ENCODE measurements at regions not wholly inside any gene's neighbourhood (a gene's known extent, or its start where the extent isn't known, plus 50 kb on each side); places are given as distances from the start of the nearest gene placed in this dataset.

GRCh38 chr11:111091321-111091938 lies 154.1 kb upstream of the POU2AF2 start:
- Histone ChIP-seq H3K4me3 (no peak overlapping the region), H3K9me3 (no peaks in the 10 kb centered on the region), H3K27me3 (no peaks in the 10 kb centered on the region), H3K4me1 (no peaks in the 10 kb centered on the region), H3K36me3 (no peaks in the 10 kb centered on the region), H3K27ac (no peak overlapping the region)
- ATAC-seq, result peak; percentile 42
- intact Hi-C loops (cut with DNase I), result no loop called here
- TF ChIP-seq, protein P1, sequence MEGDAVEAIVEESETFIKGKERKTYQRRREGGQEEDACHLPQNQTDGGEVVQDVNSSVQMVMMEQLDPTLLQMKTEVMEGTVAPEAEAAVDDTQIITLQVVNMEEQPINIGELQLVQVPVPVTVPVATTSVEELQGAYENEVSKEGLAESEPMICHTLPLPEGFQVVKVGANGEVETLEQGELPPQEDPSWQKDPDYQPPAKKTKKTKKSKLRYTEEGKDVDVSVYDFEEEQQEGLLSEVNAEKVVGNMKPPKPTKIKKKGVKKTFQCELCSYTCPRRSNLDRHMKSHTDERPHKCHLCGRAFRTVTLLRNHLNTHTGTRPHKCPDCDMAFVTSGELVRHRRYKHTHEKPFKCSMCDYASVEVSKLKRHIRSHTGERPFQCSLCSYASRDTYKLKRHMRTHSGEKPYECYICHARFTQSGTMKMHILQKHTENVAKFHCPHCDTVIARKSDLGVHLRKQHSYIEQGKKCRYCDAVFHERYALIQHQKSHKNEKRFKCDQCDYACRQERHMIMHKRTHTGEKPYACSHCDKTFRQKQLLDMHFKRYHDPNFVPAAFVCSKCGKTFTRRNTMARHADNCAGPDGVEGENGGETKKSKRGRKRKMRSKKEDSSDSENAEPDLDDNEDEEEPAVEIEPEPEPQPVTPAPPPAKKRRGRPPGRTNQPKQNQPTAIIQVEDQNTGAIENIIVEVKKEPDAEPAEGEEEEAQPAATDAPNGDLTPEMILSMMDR (IDR thresholded peaks at IDR 0.05), result no peak
- peak in 2 of 4 donors; percentile 79 to 88 for DNase-seq

DNA sequence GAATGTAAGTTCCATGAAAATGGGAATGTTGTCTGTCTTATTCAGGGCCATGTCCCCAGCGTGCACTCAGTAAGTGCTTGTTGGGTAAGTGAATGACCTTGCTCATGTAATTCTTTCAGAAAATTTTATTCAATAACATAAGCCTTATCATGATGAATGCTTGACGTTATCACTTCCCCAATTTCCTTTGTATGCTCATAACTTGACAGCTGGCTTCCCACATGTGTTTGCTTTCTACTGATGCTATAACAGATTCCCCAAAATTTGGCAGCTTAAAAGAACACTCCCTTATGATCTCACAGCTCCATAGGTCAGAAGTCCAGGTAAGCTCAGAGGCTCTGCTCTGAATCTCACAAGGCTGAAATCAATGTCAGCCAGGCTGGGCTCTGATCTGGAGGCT lies 155.8 kb upstream of the POU2AF2 start:
- ATAC-seq, result no peak
- TF ChIP-seq, protein P1 (IDR thresholded peaks at IDR 0.05), result no peak
- Histone ChIP-seq H3K36me3 (no peaks in the 10 kb centered on the region), H3K27ac (no peak overlapping the region), H3K4me3 (no peak overlapping the region), H3K9me3 (no peaks in the 10 kb centered on the region), H3K4me1 (no peaks in the 10 kb centered on the region), H3K27me3 (no peaks in the 10 kb centered on the region)
- no peak for DNase-seq
- intact Hi-C loops (cut with DNase I), result no loop called here

GRCh38 chr11:111088847-111089355 lies 156.6 kb upstream of the POU2AF2 start:
- Histone ChIP-seq H3K27me3 (no peaks in the 10 kb centered on the region), H3K27ac (no peak overlapping the region), H3K36me3 (no peaks in the 10 kb centered on the region), H3K9me3 (no peaks in the 10 kb centered on the region), H3K4me1 (no peaks in the 10 kb centered on the region), H3K4me3 (no peak overlapping the region)
- intact Hi-C loops (cut with DNase I), result no loop called here
- no peak for ATAC-seq
- TF ChIP-seq, protein P1 (IDR thresholded peaks at IDR 0.05), result no peak
- peak in 1 of 4 donors; percentile 38 for DNase-seq

GRCh38 chr11:111086058-111086457 lies 159.5 kb upstream of the POU2AF2 start:
- Histone ChIP-seq H3K4me1 (no peaks in the 10 kb centered on the region), H3K9me3 (no peaks in the 10 kb centered on the region), H3K27ac (no peak overlapping the region), H3K36me3 (no peaks in the 10 kb centered on the region), H3K27me3 (no peaks in the 10 kb centered on the region), H3K4me3 (no peak overlapping the region)
- intact Hi-C loops (cut with DNase I), result no loop called here
- ATAC-seq (no peak), DNase-seq (no peak)
- TF ChIP-seq, protein P1 (IDR thresholded peaks at IDR 0.05), result no peak

GRCh38 chr11:111082664-111083063 lies 162.9 kb upstream of the POU2AF2 start:
- no peaks in the 10 kb centered on the region for H3K36me3 ChIP-seq
- no peaks in the 10 kb centered on the region for H3K4me1 ChIP-seq
- no peak overlapping the region for H3K27ac ChIP-seq
- TF ChIP-seq, protein P1 (IDR thresholded peaks at IDR 0.05), result no peak
- H3K27me3 ChIP-seq, result no peaks in the 10 kb centered on the region
- no peaks in the 10 kb centered on the region for H3K9me3 ChIP-seq
- DNase-seq (no peak), ATAC-seq (no peak)
- H3K4me3 ChIP-seq, result no peak overlapping the region
- intact Hi-C loops (cut with DNase I), result no loop called here
